ENCODE measurements at regions not wholly inside any gene's neighbourhood (a gene's known extent, or its start where the extent isn't known, plus 50 kb on each side); places are given as distances from the start of the nearest gene placed in this dataset.

DNA sequence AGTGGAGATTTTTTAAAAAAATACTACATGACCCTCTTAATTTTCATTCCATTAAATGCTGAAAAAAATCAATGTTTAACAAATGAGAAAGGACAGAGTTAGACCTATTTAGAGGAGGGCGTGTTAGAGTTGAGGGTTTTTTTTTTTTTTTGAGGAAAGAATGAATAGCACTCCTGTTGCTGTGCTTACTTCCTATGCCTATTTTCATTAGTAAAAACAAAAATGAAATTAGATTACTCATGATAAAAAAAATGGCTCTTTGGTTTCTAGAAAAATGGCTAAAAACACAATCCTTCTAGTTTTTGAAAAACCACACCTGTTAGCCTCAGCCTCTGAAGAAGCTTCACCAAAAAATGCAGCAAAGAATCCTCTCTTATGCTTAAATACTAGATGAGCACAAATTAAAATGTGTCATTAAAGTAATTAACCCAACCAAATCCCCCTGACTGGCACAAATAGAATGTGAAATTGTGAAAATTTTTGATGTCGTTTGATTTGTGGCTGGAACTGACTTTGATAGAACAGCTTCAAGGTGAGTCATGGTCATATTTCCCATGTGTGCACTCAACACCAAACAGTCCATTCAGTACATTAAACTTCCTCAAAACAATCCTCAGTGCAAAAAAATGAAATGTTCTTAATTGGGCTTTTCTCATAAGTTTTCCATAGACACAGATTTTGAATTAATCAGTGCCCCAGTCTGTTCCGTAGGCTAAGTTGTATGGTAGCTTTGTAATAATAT, 98.0 kb downstream of the MACIR start:
- no peak overlapping the region for H3K4me3 ChIP-seq (replicated peaks in 1 of 3)
- no peaks in the 10 kb centered on the region for H3K9me3 ChIP-seq
- intact Hi-C loops (cut with DNase I): no loop called here
- H3K27ac ChIP-seq: no peak overlapping the region
- no peak for TF ChIP-seq POLR2A (IDR thresholded peaks at IDR 0.05)
- TF ChIP-seq, protein P1, sequence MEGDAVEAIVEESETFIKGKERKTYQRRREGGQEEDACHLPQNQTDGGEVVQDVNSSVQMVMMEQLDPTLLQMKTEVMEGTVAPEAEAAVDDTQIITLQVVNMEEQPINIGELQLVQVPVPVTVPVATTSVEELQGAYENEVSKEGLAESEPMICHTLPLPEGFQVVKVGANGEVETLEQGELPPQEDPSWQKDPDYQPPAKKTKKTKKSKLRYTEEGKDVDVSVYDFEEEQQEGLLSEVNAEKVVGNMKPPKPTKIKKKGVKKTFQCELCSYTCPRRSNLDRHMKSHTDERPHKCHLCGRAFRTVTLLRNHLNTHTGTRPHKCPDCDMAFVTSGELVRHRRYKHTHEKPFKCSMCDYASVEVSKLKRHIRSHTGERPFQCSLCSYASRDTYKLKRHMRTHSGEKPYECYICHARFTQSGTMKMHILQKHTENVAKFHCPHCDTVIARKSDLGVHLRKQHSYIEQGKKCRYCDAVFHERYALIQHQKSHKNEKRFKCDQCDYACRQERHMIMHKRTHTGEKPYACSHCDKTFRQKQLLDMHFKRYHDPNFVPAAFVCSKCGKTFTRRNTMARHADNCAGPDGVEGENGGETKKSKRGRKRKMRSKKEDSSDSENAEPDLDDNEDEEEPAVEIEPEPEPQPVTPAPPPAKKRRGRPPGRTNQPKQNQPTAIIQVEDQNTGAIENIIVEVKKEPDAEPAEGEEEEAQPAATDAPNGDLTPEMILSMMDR (IDR thresholded peaks at IDR 0.05): no peak
- 88% methylated on average over 3 of the region's 3 CpGs for WGBS, 2 donors
- DNase-seq: no peak
- no peaks in the 10 kb centered on the region for H3K27me3 ChIP-seq
- H3K36me3 ChIP-seq: no peaks in the 10 kb centered on the region
- no peaks in the 10 kb centered on the region for H3K4me1 ChIP-seq

GRCh38 chr5:103355579-103355978, 97.0 kb downstream of the MACIR start:
- intact Hi-C loops (cut with DNase I): no loop called here
- no peak for DNase-seq
- Histone ChIP-seq H3K36me3 (no peaks in the 10 kb centered on the region), H3K4me3 (replicated peaks in 1 of 3) (no peak overlapping the region), H3K4me1 (no peaks in the 10 kb centered on the region), H3K27me3 (no peaks in the 10 kb centered on the region), H3K9me3 (no peaks in the 10 kb centered on the region), H3K27ac (no peak overlapping the region)
- 14 to 26% methylated on average over 2 of the region's 2 CpGs for WGBS, 2 donors
- TF ChIP-seq, protein P1 (IDR thresholded peaks at IDR 0.05): no peak
- no peak for TF ChIP-seq POLR2A (IDR thresholded peaks at IDR 0.05)

DNA sequence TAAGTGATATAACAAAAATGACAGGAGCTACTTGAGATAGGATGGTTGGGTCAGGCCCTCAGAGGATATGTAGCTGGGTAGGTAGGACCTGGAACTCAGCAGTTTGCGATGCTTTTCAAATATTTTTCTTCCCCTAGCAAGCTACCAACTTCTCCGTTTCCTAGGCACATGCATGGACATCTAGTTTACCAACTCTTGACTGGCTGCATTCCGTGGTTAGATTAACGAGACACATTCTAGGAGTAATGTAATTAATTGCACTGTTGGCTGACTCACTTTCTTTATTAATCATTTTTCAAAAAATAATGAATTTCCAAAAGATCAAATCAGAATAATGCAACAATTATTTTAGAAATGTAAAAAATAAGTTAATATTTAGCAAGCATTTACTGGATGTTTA, 95.9 kb downstream of the MACIR start:
- no peaks in the 10 kb centered on the region for H3K4me1 ChIP-seq
- TF ChIP-seq, protein P1 (IDR thresholded peaks at IDR 0.05): no peak
- H3K27me3 ChIP-seq: no peaks in the 10 kb centered on the region
- intact Hi-C loops (cut with DNase I): no loop called here
- H3K9me3 ChIP-seq: no peaks in the 10 kb centered on the region
- DNase-seq: no peak
- H3K36me3 ChIP-seq: no peaks in the 10 kb centered on the region
- 95 to 96% methylated on average over 4 of the region's 4 CpGs for WGBS, 2 donors
- H3K27ac ChIP-seq: no peak overlapping the region
- H3K4me3 ChIP-seq (replicated peaks in 1 of 3): no peak overlapping the region

- intact Hi-C loops (cut with DNase I): no loop called here
- Histone ChIP-seq H3K36me3 (no peaks in the 10 kb centered on the region), H3K9me3 (no peaks in the 10 kb centered on the region), H3K4me3 (replicated peaks in 1 of 3) (no peak overlapping the region), H3K4me1 (no peaks in the 10 kb centered on the region), H3K27me3 (no peaks in the 10 kb centered on the region), H3K27ac (no peak overlapping the region)
- TF ChIP-seq, protein P1 (IDR thresholded peaks at IDR 0.05): no peak
- TF ChIP-seq POLR2A (IDR thresholded peaks at IDR 0.05): no peak
- DNase-seq: no peak
- WGBS, 2 donors: 94 to 95% methylated on average over 1 of the region's 1 CpG
Measured at GRCh38 chr5:103353581-103353980, 95.0 kb downstream of the MACIR start.

- Histone ChIP-seq H3K27ac (no peak overlapping the region), H3K36me3 (no peaks in the 10 kb centered on the region), H3K4me1 (no peaks in the 10 kb centered on the region), H3K9me3 (no peaks in the 10 kb centered on the region), H3K27me3 (no peaks in the 10 kb centered on the region), H3K4me3 (replicated peaks in 1 of 3) (no peak overlapping the region)
- intact Hi-C loops (cut with DNase I): no loop called here
- TF ChIP-seq, protein P1 (IDR thresholded peaks at IDR 0.05): no peak
- TF ChIP-seq POLR2A (IDR thresholded peaks at IDR 0.05): no peak
- DNase-seq: no peak
- 63 to 77% methylated on average over 4 of the region's 4 CpGs for WGBS, 2 donors
Measured at GRCh38 chr5:103347716-103348423, 89.3 kb downstream of the MACIR start.
